Testis (tissue), 2 donors: ENCODE measurements at regions not wholly inside any gene's neighbourhood (a gene's known extent, or its start where the extent isn't known, plus 50 kb on each side); places are given as distances from the start of the nearest gene placed in this dataset.

Source experiments
- POLR2A ChIP-seq: fragments of 450-650 bp; IDR thresholded peaks from one replicate; pipeline ENCODE4 v1.6.1; 2017; ENCODE audit warnings: antibody characterized with exemption, mild to moderate bottlenecking, moderate library complexity
- TF ChIP-seq, protein P1 (sequence below), 3 experiments: fragments of 450-650 bp in 2 of 3; fragments of 200-600 bp in 1 of 3; sonication (generic) in 1 of 3; IDR thresholded peaks; one replicate each; pipeline ENCODE4 v1.5.1; 2016 to 2019; ENCODE audit warnings: antibody characterized with exemption in 3 of 3, mild to moderate bottlenecking in 2 of 3, moderate library complexity in 1 of 3

DNA sequence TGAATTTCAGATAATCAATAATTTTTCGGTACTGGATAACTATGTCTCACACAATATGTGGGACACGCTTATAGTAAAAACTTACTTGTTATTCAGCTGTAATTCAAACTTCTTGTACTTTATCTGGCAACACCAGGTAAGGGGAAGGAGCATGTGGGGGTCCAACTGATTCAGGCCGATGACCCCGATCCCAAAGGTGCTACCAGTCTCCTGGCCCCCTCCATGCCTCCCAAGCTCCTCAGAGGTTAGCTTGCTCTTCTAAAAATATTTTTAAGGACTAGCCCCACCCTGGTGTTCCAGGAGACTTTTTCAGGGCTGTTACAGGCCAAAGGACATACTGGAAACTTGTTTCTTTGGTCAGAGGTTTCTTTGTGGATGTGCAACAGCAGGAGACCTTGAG lies 61.8 kb upstream of the ALX4 start:
- no peak for TF ChIP-seq POLR2A
- TF ChIP-seq, protein P1, sequence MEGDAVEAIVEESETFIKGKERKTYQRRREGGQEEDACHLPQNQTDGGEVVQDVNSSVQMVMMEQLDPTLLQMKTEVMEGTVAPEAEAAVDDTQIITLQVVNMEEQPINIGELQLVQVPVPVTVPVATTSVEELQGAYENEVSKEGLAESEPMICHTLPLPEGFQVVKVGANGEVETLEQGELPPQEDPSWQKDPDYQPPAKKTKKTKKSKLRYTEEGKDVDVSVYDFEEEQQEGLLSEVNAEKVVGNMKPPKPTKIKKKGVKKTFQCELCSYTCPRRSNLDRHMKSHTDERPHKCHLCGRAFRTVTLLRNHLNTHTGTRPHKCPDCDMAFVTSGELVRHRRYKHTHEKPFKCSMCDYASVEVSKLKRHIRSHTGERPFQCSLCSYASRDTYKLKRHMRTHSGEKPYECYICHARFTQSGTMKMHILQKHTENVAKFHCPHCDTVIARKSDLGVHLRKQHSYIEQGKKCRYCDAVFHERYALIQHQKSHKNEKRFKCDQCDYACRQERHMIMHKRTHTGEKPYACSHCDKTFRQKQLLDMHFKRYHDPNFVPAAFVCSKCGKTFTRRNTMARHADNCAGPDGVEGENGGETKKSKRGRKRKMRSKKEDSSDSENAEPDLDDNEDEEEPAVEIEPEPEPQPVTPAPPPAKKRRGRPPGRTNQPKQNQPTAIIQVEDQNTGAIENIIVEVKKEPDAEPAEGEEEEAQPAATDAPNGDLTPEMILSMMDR (IDR thresholded peaks at IDR 0.05): no peak
